VCaP (cell line): ENCODE measurements at regions not wholly inside any gene's neighbourhood (a gene's known extent, or its start where the extent isn't known, plus 50 kb on each side); places are given as distances from the start of the nearest gene placed in this dataset.
A peak's percentile ranks its signal among the peaks of the same experiment; 100 is the strongest.

Source experiments
- H3K27ac ChIP-seq: fragments of 450-650 bp; 2 replicates; pipeline ENCODE4 v1.5.1; 2017
- CTCF ChIP-seq: fragments of 450-650 bp; conservative IDR thresholded peaks from 2 replicates; pipeline ENCODE4 v1.5.1; 2017; ENCODE audit warnings: mild to moderate bottlenecking, moderate library complexity

GRCh38 chr12:102694903-102695302, 214.5 kb upstream of the IGF1 start:
- TF ChIP-seq CTCF, result no peak

GRCh38 chr12:102691773-102692555, 211.6 kb upstream of the IGF1 start:
- peak overlapping the region; percentile 40; the same call in 1 of the 2 replicates for H3K27ac ChIP-seq
- no peak for TF ChIP-seq CTCF

More at GRCh38 chr12:102694903-102695302, 214.5 kb upstream of the IGF1 start:
- H3K27ac ChIP-seq, result no peak overlapping the region

GRCh38 chr12:102690253-102690652, 209.9 kb upstream of the IGF1 start:
- TF ChIP-seq CTCF, result no peak
- no peak overlapping the region for H3K27ac ChIP-seq

GRCh38 chr12:102689701-102690100, 209.3 kb upstream of the IGF1 start:
- TF ChIP-seq CTCF, result no peak
- no peak overlapping the region for H3K27ac ChIP-seq

- H3K27ac ChIP-seq, result no peak overlapping the region
- TF ChIP-seq CTCF, result no peak
Observed at GRCh38 chr12:102687523-102687922, 207.2 kb upstream of the IGF1 start.

- H3K27ac ChIP-seq, result no peak overlapping the region
- TF ChIP-seq CTCF, result no peak
Observed at GRCh38 chr12:102685841-102686240, 205.5 kb upstream of the IGF1 start.

GRCh38 chr12:102685172-102685571, 204.8 kb upstream of the IGF1 start:
- no peak for TF ChIP-seq CTCF
- H3K27ac ChIP-seq, result no peak overlapping the region
